GM18858 (cell line): ENCODE measurements at regions not wholly inside any gene's neighbourhood (a gene's known extent, or its start where the extent isn't known, plus 50 kb on each side); places are given as distances from the start of the nearest gene placed in this dataset.
"Not testable (repeated sequence)": the region's sequence is repeated elsewhere in the genome, so short reads cannot be mapped to it uniquely, and the experiment has no call there.

Experiments
- ATAC-seq: cut with Tn5 transposase; IDR thresholded peaks from one replicate; pipeline ENCODE4 v1.9.1; 2021; ENCODE audit not compliant: unreplicated experiment

- ATAC-seq, result not testable (repeated sequence)
These were observed 55.3 kb downstream of the BBS10 start for GRCh38 chr12:76292891-76293290.

- not testable (repeated sequence) for ATAC-seq
These were observed 55.9 kb downstream of the BBS10 start for GRCh38 chr12:76292305-76292704.

GRCh38 chr12:76290963-76291859 lies 57.0 kb downstream of the BBS10 start:
- no peak for ATAC-seq

- ATAC-seq, result no peak
These were observed 60.0 kb downstream of the BBS10 start for GRCh38 chr12:76288218-76288617.

- no peak for ATAC-seq
These were observed 63.1 kb downstream of the BBS10 start for GRCh38 chr12:76284816-76285750.

GRCh38 chr12:76282744-76283143 lies 65.5 kb downstream of the BBS10 start:
- no peak for ATAC-seq

GRCh38 chr12:76277480-76277879 lies 70.7 kb downstream of the BBS10 start:
- no peak for ATAC-seq

- no peak for ATAC-seq
These were observed 71.6 kb downstream of the BBS10 start for GRCh38 chr12:76276499-76277151.

- no peak for ATAC-seq
These were observed 72.6 kb downstream of the BBS10 start for GRCh38 chr12:76275511-76276093.

- ATAC-seq, result no peak
These were observed 73.7 kb downstream of the BBS10 start for GRCh38 chr12:76274420-76275083.

- ATAC-seq, result no peak
These were observed 75.9 kb downstream of the BBS10 start for GRCh38 chr12:76272287-76272686.

- ATAC-seq, result no peak
These were observed 77.4 kb downstream of the BBS10 start for GRCh38 chr12:76270657-76271358.

- no peak for ATAC-seq
These were observed 79.9 kb downstream of the BBS10 start for GRCh38 chr12:76268267-76268666.

GRCh38 chr12:76266797-76267196 lies 81.4 kb downstream of the BBS10 start:
- ATAC-seq, result no peak

- ATAC-seq, result no peak
These were observed 82.6 kb downstream of the BBS10 start for GRCh38 chr12:76265424-76266180.

- ATAC-seq, result no peak
These were observed 83.6 kb downstream of the BBS10 start for GRCh38 chr12:76264611-76265012.

- no peak for ATAC-seq
These were observed 84.5 kb downstream of the BBS10 start for GRCh38 chr12:76263696-76264095.

- no peak for ATAC-seq
These were observed 87.8 kb downstream of the BBS10 start for GRCh38 chr12:76260390-76260748.
